ENCODE measurements at regions not wholly inside any gene's neighbourhood (a gene's known extent, or its start where the extent isn't known, plus 50 kb on each side); places are given as distances from the start of the nearest gene placed in this dataset.

DNA sequence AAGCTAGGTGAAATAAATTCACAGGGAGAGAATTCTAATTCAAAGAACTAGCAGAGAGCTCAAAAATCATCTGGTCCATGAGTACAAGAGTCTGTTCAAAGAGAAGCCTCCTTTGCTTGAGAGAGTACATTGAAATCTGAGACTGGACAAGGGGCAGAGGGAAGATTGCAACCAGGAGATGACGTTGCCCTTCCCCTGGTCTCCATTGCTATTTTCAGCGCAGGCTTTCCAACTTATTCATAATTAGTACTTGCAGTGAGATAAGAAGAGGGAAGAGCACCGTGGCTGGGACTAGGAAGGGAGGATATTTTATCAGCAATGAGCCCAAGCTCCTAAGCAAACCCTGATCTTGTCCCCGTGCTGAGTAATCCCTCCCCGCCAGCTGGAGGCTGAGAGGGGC lies 251.8 kb upstream of the RORA start:
- TF ChIP-seq, protein P1, sequence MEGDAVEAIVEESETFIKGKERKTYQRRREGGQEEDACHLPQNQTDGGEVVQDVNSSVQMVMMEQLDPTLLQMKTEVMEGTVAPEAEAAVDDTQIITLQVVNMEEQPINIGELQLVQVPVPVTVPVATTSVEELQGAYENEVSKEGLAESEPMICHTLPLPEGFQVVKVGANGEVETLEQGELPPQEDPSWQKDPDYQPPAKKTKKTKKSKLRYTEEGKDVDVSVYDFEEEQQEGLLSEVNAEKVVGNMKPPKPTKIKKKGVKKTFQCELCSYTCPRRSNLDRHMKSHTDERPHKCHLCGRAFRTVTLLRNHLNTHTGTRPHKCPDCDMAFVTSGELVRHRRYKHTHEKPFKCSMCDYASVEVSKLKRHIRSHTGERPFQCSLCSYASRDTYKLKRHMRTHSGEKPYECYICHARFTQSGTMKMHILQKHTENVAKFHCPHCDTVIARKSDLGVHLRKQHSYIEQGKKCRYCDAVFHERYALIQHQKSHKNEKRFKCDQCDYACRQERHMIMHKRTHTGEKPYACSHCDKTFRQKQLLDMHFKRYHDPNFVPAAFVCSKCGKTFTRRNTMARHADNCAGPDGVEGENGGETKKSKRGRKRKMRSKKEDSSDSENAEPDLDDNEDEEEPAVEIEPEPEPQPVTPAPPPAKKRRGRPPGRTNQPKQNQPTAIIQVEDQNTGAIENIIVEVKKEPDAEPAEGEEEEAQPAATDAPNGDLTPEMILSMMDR (IDR thresholded peaks at IDR 0.05): no peak
- no peak for TF ChIP-seq EP300 (IDR thresholded peaks at IDR 0.05)
